ENCODE measurements at regions not wholly inside any gene's neighbourhood (a gene's known extent, or its start where the extent isn't known, plus 50 kb on each side); places are given as distances from the start of the nearest gene placed in this dataset.
A peak's percentile ranks its signal among the peaks of the same experiment; 100 is the strongest.

- DNase-seq (ENCODE audit: low read depth in 2 of 2): no peak
Measured at GRCh38 chr10:29026802-29027580, 261.9 kb upstream of the LYZL1 start.

GRCh38 chr10:29028486-29028885, 260.4 kb upstream of the LYZL1 start:
- no peak for DNase-seq (ENCODE audit: low read depth in 2 of 2)

- no peak for DNase-seq (ENCODE audit: low read depth in 2 of 2)
Measured at GRCh38 chr10:29030900-29031299, 258.0 kb upstream of the LYZL1 start.

GRCh38 chr10:29032169-29032568, 256.7 kb upstream of the LYZL1 start:
- no peak for DNase-seq (ENCODE audit: low read depth in 2 of 2)

GRCh38 chr10:29033311-29033940, 255.4 kb upstream of the LYZL1 start:
- no peak for DNase-seq (ENCODE audit: low read depth in 2 of 2)

GRCh38 chr10:29034592-29034991, 254.3 kb upstream of the LYZL1 start:
- DNase-seq (ENCODE audit: low read depth in 2 of 2): no peak

GRCh38 chr10:29035721-29036120, 253.1 kb upstream of the LYZL1 start:
- DNase-seq (ENCODE audit: low read depth in 2 of 2): no peak

- no peak for DNase-seq (ENCODE audit: low read depth in 2 of 2)
Measured at GRCh38 chr10:29037348-29038113, 251.3 kb upstream of the LYZL1 start.

- DNase-seq (ENCODE audit: low read depth in 2 of 2): no peak
Measured at GRCh38 chr10:29039091-29039490, 249.8 kb upstream of the LYZL1 start.

- peak; percentile 93 to 94 for DNase-seq (ENCODE audit: low read depth in 2 of 2)
Measured at GRCh38 chr10:29039677-29040189, 249.1 kb upstream of the LYZL1 start.

- DNase-seq (ENCODE audit: low read depth in 2 of 2): peak; percentile 19
Measured at GRCh38 chr10:29041616-29042015, 247.3 kb upstream of the LYZL1 start.

- DNase-seq (ENCODE audit: low read depth in 2 of 2): no peak
Measured at GRCh38 chr10:29048506-29048905, 240.4 kb upstream of the LYZL1 start.

- no peak for DNase-seq (ENCODE audit: low read depth in 2 of 2)
Measured at GRCh38 chr10:29050081-29050480, 238.8 kb upstream of the LYZL1 start.

- no peak for DNase-seq (ENCODE audit: low read depth in 2 of 2)
Measured at GRCh38 chr10:29055101-29055500, 233.8 kb upstream of the LYZL1 start.

GRCh38 chr10:29056729-29057128, 232.1 kb upstream of the LYZL1 start:
- DNase-seq (ENCODE audit: low read depth in 2 of 2): no peak

GRCh38 chr10:29057822-29058331, 231.0 kb upstream of the LYZL1 start:
- DNase-seq (ENCODE audit: low read depth in 2 of 2): no peak

- DNase-seq (ENCODE audit: low read depth in 2 of 2): peak in 1 of 2 experiments; percentile 21
Measured at GRCh38 chr10:29063806-29064644, 224.8 kb upstream of the LYZL1 start.

GRCh38 chr10:29064680-29065079, 224.2 kb upstream of the LYZL1 start:
- DNase-seq (ENCODE audit: low read depth in 2 of 2): no peak

- no peak for DNase-seq (ENCODE audit: low read depth in 2 of 2)
Measured at GRCh38 chr10:29067161-29067560, 221.7 kb upstream of the LYZL1 start.

- DNase-seq (ENCODE audit: low read depth in 2 of 2): no peak
Measured at GRCh38 chr10:29067628-29068027, 221.2 kb upstream of the LYZL1 start.

GRCh38 chr10:29068302-29068701, 220.6 kb upstream of the LYZL1 start:
- no peak for DNase-seq (ENCODE audit: low read depth in 2 of 2)
